ENCODE measurements at regions not wholly inside any gene's neighbourhood (a gene's known extent, or its start where the extent isn't known, plus 50 kb on each side); places are given as distances from the start of the nearest gene placed in this dataset.

- Histone ChIP-seq H3K27me3 (ENCODE audit: control insufficient read depth, insufficient read depth) (no peaks in the 10 kb centered on the region), H3K4me3 (ENCODE audit: low read length) (no peak overlapping the region), H3K4me1 (ENCODE audit: control insufficient read depth, insufficient read depth, low read length) (peaks cover 1% of the 10 kb centered on the region), H3K9me3 (ENCODE audit: control insufficient read depth, low read length) (no peaks in the 10 kb centered on the region), H3K27ac (ENCODE audit: low read length) (no peak overlapping the region)
- ATAC-seq (no peak), DNase-seq (no peak)
- intact Hi-C loops (cut with DNase I), result no loop called here
- WGBS, result 66% methylated on average over 2 of the region's 2 CpGs
Observed at GRCh38 chr21:18153063-18153462, 91.6 kb upstream of the CHODL start.

GRCh38 chr21:18152371-18152770 is 92.3 kb upstream of the CHODL start:
- no peaks in the 10 kb centered on the region for H3K9me3 ChIP-seq (ENCODE audit: control insufficient read depth, low read length)
- H3K27ac ChIP-seq (ENCODE audit: low read length), result no peak overlapping the region
- ATAC-seq (no peak), DNase-seq (no peak)
- 85% methylated on average over 2 of the region's 2 CpGs for WGBS
- intact Hi-C loops (cut with DNase I), result no loop called here
- no peak overlapping the region for H3K4me3 ChIP-seq (ENCODE audit: low read length)
- no peaks in the 10 kb centered on the region for H3K27me3 ChIP-seq (ENCODE audit: control insufficient read depth, insufficient read depth)
- peaks cover 1% of the 10 kb centered on the region for H3K4me1 ChIP-seq (ENCODE audit: control insufficient read depth, insufficient read depth, low read length)

- Histone ChIP-seq H3K9me3 (ENCODE audit: control insufficient read depth, low read length) (no peaks in the 10 kb centered on the region), H3K4me1 (ENCODE audit: control insufficient read depth, insufficient read depth, low read length) (peaks cover 1% of the 10 kb centered on the region), H3K27ac (ENCODE audit: low read length) (no peak overlapping the region), H3K27me3 (ENCODE audit: control insufficient read depth, insufficient read depth) (no peaks in the 10 kb centered on the region), H3K4me3 (ENCODE audit: low read length) (no peak overlapping the region)
- no peak for DNase-seq
- 94% methylated on average over 5 of the region's 5 CpGs for WGBS
- intact Hi-C loops (cut with DNase I), result no loop called here
- no peak for ATAC-seq
Observed at GRCh38 chr21:18151046-18151445, 93.6 kb upstream of the CHODL start.

- DNase-seq (no peak), ATAC-seq (no peak)
- intact Hi-C loops (cut with DNase I), result no loop called here
- no peaks in the 10 kb centered on the region for H3K9me3 ChIP-seq (ENCODE audit: control insufficient read depth, low read length)
- no peaks in the 10 kb centered on the region for H3K4me1 ChIP-seq (ENCODE audit: control insufficient read depth, insufficient read depth, low read length)
- H3K4me3 ChIP-seq (ENCODE audit: low read length), result no peak overlapping the region
- H3K27ac ChIP-seq (ENCODE audit: low read length), result no peak overlapping the region
- no peaks in the 10 kb centered on the region for H3K27me3 ChIP-seq (ENCODE audit: control insufficient read depth, insufficient read depth)
Observed at GRCh38 chr21:18148401-18148800, 96.2 kb upstream of the CHODL start.

DNA sequence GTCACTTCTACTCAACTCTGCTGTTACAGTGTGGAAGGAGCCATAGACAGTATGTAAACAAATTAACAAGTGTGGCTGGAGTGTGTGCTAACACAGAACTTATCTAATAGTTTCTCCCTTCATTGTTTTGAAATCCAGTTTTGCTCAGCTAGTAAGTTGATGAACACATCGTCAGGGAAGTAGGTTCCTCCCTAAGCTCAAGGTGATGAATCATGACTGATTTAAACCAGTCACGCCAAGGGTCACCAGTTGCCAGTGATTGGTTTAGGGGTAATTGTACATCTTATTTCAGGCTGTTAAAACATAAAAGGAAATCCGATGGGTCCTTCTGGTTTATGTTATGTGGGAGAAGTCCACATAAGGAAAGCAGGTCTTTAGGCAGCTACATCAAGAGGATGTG is 97.0 kb upstream of the CHODL start:
- Histone ChIP-seq H3K4me3 (ENCODE audit: low read length) (no peak overlapping the region), H3K9me3 (ENCODE audit: control insufficient read depth, low read length) (no peaks in the 10 kb centered on the region), H3K27me3 (ENCODE audit: control insufficient read depth, insufficient read depth) (no peaks in the 10 kb centered on the region), H3K4me1 (ENCODE audit: control insufficient read depth, insufficient read depth, low read length) (no peaks in the 10 kb centered on the region), H3K27ac (ENCODE audit: low read length) (no peak overlapping the region)
- DNase-seq, result no peak
- ATAC-seq, result no peak
- intact Hi-C loops (cut with DNase I), result no loop called here
- WGBS, result 53% methylated on average over 3 of the region's 3 CpGs

GRCh38 chr21:18146820-18147219 is 97.8 kb upstream of the CHODL start:
- intact Hi-C loops (cut with DNase I), result no loop called here
- H3K4me3 ChIP-seq (ENCODE audit: low read length), result no peak overlapping the region
- no peaks in the 10 kb centered on the region for H3K4me1 ChIP-seq (ENCODE audit: control insufficient read depth, insufficient read depth, low read length)
- ATAC-seq (no peak), DNase-seq (no peak)
- H3K9me3 ChIP-seq (ENCODE audit: control insufficient read depth, low read length), result no peaks in the 10 kb centered on the region
- no peaks in the 10 kb centered on the region for H3K27me3 ChIP-seq (ENCODE audit: control insufficient read depth, insufficient read depth)
- H3K27ac ChIP-seq (ENCODE audit: low read length), result no peak overlapping the region

DNA sequence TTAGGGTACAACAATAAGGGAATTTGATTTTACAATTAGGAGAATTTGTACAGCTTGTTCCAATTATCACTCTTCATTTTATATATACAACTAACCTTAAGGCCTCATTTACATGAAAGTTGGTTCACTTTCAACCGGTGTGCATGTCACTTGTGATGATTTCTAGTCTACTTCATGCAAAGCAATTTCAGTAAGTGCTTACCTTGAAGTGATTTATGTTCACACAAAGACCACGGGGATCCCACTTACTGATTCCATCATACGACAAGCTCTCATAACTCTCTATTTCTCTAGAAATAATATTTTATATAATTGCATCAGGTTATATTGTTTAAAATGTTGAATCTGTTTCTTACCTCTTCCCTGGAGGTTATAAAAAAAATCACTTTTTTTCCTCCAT is 100.3 kb upstream of the CHODL start:
- DNase-seq (no peak), ATAC-seq (no peak)
- Histone ChIP-seq H3K4me1 (ENCODE audit: control insufficient read depth, insufficient read depth, low read length) (no peaks in the 10 kb centered on the region), H3K27me3 (ENCODE audit: control insufficient read depth, insufficient read depth) (no peaks in the 10 kb centered on the region), H3K9me3 (ENCODE audit: control insufficient read depth, low read length) (no peaks in the 10 kb centered on the region), H3K27ac (ENCODE audit: low read length) (no peak overlapping the region), H3K4me3 (ENCODE audit: low read length) (no peak overlapping the region)
- WGBS, result 90% methylated on average over 3 of the region's 3 CpGs
- intact Hi-C loops (cut with DNase I), result no loop called here

DNA sequence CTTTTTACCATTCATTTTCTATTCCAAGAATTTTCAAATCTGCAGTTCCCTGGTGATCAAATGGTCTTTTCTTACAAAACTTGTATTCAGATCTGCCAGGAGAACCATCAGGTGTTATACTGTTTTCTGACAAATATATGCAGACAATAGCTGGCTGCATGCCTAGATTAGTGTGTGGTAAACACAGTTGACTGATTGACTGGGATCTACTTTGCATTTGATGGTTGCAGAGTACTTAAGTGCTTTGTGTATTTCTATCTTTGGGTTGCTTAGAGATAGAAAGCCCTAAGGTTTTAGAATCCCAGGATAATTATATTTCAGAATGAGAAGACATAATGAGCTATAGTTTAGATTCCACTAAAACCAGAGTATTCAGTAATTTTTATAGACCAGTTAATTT is 102.0 kb upstream of the CHODL start:
- Histone ChIP-seq H3K4me3 (ENCODE audit: low read length) (no peak overlapping the region), H3K27me3 (ENCODE audit: control insufficient read depth, insufficient read depth) (no peaks in the 10 kb centered on the region), H3K4me1 (ENCODE audit: control insufficient read depth, insufficient read depth, low read length) (no peaks in the 10 kb centered on the region), H3K27ac (ENCODE audit: low read length) (no peak overlapping the region), H3K9me3 (ENCODE audit: control insufficient read depth, low read length) (no peaks in the 10 kb centered on the region)
- ATAC-seq (no peak), DNase-seq (no peak)
- intact Hi-C loops (cut with DNase I), result no loop called here

GRCh38 chr21:18138507-18138906 is 106.1 kb upstream of the CHODL start:
- no peak overlapping the region for H3K4me3 ChIP-seq (ENCODE audit: low read length)
- no peak for DNase-seq
- intact Hi-C loops (cut with DNase I), result no loop called here
- H3K9me3 ChIP-seq (ENCODE audit: control insufficient read depth, low read length), result no peaks in the 10 kb centered on the region
- 54% methylated on average over 3 of the region's 3 CpGs for WGBS
- no peaks in the 10 kb centered on the region for H3K4me1 ChIP-seq (ENCODE audit: control insufficient read depth, insufficient read depth, low read length)
- no peaks in the 10 kb centered on the region for H3K27me3 ChIP-seq (ENCODE audit: control insufficient read depth, insufficient read depth)
- ATAC-seq, result no peak
- H3K27ac ChIP-seq (ENCODE audit: low read length), result no peak overlapping the region

- Histone ChIP-seq H3K27me3 (ENCODE audit: control insufficient read depth, insufficient read depth) (no peaks in the 10 kb centered on the region), H3K9me3 (ENCODE audit: control insufficient read depth, low read length) (no peaks in the 10 kb centered on the region), H3K4me3 (ENCODE audit: low read length) (no peak overlapping the region), H3K4me1 (ENCODE audit: control insufficient read depth, insufficient read depth, low read length) (no peaks in the 10 kb centered on the region), H3K27ac (ENCODE audit: low read length) (no peak overlapping the region)
- no peak for ATAC-seq
- intact Hi-C loops (cut with DNase I), result no loop called here
- DNase-seq, result no peak
- WGBS, result 32% methylated on average over 1 of the region's 1 CpG
Observed at GRCh38 chr21:18129526-18129925, 115.1 kb upstream of the CHODL start.

GRCh38 chr21:18118566-18118965 is 126.1 kb upstream of the CHODL start:
- no peaks in the 10 kb centered on the region for H3K9me3 ChIP-seq (ENCODE audit: control insufficient read depth, low read length)
- 61% methylated on average over 1 of the region's 1 CpG for WGBS
- intact Hi-C loops (cut with DNase I), result no loop called here
- no peak overlapping the region for H3K27ac ChIP-seq (ENCODE audit: low read length)
- DNase-seq (no peak), ATAC-seq (no peak)
- H3K4me1 ChIP-seq (ENCODE audit: control insufficient read depth, insufficient read depth, low read length), result no peaks in the 10 kb centered on the region
- H3K27me3 ChIP-seq (ENCODE audit: control insufficient read depth, insufficient read depth), result no peaks in the 10 kb centered on the region
- H3K4me3 ChIP-seq (ENCODE audit: low read length), result no peak overlapping the region

DNA sequence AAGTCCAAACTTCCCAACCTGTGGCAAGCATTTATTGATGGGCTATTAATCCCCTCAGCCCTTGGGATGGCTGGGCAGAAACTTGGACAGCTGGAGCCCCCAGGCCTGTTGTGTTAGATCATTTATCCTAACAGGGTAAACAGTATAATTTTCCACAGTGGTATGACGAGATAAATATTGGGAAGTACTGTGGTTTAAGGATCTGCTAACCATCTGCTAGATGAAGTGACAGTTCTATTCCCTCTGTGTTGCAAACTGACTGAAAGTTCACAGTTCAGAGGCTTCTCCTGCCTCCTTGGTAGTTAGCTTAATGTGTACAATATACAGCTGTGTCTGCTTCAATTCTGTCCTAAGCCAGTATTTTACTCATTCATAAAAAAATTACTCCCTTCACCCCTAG is 127.5 kb upstream of the CHODL start:
- no peaks in the 10 kb centered on the region for H3K9me3 ChIP-seq (ENCODE audit: control insufficient read depth, low read length)
- intact Hi-C loops (cut with DNase I), result no loop called here
- ATAC-seq (no peak), DNase-seq (no peak)
- no peaks in the 10 kb centered on the region for H3K4me1 ChIP-seq (ENCODE audit: control insufficient read depth, insufficient read depth, low read length)
- WGBS, result 70% methylated on average over 1 of the region's 1 CpG
- H3K27ac ChIP-seq (ENCODE audit: low read length), result no peak overlapping the region
- no peaks in the 10 kb centered on the region for H3K27me3 ChIP-seq (ENCODE audit: control insufficient read depth, insufficient read depth)
- H3K4me3 ChIP-seq (ENCODE audit: low read length), result no peak overlapping the region
